DND-41 (cell line): ENCODE measurements at regions not wholly inside any gene's neighbourhood (a gene's known extent, or its start where the extent isn't known, plus 50 kb on each side); places are given as distances from the start of the nearest gene placed in this dataset.

Source experiments
- CTCF ChIP-seq: IDR thresholded peaks from 2 replicates; pipeline ENCODE4 v1.5.1; 2012; ENCODE audit warnings: borderline replicate concordance, low read length, moderate library complexity, mild to moderate bottlenecking; ENCODE audit not compliant: poor library complexity, severe bottlenecking; ENCODE audit errors: extremely low read depth
- EZH2 ChIP-seq: IDR thresholded peaks from 3 replicates; pipeline ENCODE4 v1.6.1; 2012; ENCODE audit warnings: borderline replicate concordance, low read depth, mild to moderate bottlenecking, moderate library complexity, low read length, inconsistent platforms; ENCODE audit not compliant: severe bottlenecking

- TF ChIP-seq CTCF (no peak), EZH2 (no peak)
Measured at GRCh38 chr11:82185925-82186324, 547.7 kb downstream of the FAM181B start.
